Hepatocyte (in vitro differentiated cells): ENCODE measurements at regions not wholly inside any gene's neighbourhood (a gene's known extent, or its start where the extent isn't known, plus 50 kb on each side); places are given as distances from the start of the nearest gene placed in this dataset.
A peak's percentile ranks its signal among the peaks of the same experiment; 100 is the strongest.

Experiments
- DNase-seq: peaks from one replicate; pipeline ENCODE4 v3.0.0-alpha.2; 2016; ENCODE audit warnings: low spot score
- H2AFZ ChIP-seq: fragments of 200-600 bp; sonication (generic); 2 replicates; pipeline ENCODE4 v1.6.0; 2016; ENCODE audit warnings: antibody characterized with exemption, mild to moderate bottlenecking
- H3K27ac ChIP-seq: fragments of 200-600 bp; sonication (generic); 2 replicates; pipeline ENCODE4 v1.5.1; 2016; ENCODE audit warnings: mild to moderate bottlenecking
- H3K27me3 ChIP-seq: fragments of 200-600 bp; sonication (generic); 2 replicates; pipeline ENCODE4 v1.6.1; 2016
- H3K36me3 ChIP-seq: fragments of 200-600 bp; sonication (generic); replicated peaks from 2 replicates; pipeline ENCODE4 v1.5.1; 2016; ENCODE audit warnings: low read depth; ENCODE audit not compliant: insufficient read depth
- H3K4me1 ChIP-seq: fragments of 200-600 bp; sonication (generic); 2 replicates; pipeline ENCODE4 v1.5.1; 2016; ENCODE audit warnings: mild to moderate bottlenecking, moderate library complexity; ENCODE audit not compliant: insufficient read depth
- H3K4me2 ChIP-seq: fragments of 200-600 bp; sonication (generic); 2 replicates; pipeline ENCODE4 v1.6.0; 2016
- H3K4me3 ChIP-seq: fragments of 200-600 bp; sonication (generic); 2 replicates; pipeline ENCODE4 v1.5.1; 2016; ENCODE audit warnings: mild to moderate bottlenecking
- H3K79me2 ChIP-seq: fragments of 200-600 bp; sonication (generic); 2 replicates; pipeline ENCODE4 v1.6.0; 2017; ENCODE audit warnings: mild to moderate bottlenecking
- H3K9me2 ChIP-seq: fragments of 200-600 bp; sonication (generic); replicated peaks from 2 replicates; pipeline ENCODE4 v1.6.0; 2017; ENCODE audit warnings: mild to moderate bottlenecking; ENCODE audit not compliant: insufficient read depth
- H3K9me3 ChIP-seq: fragments of 200-600 bp; sonication (generic); 2 replicates; pipeline ENCODE4 v1.5.1; 2016; ENCODE audit warnings: low read depth, mild to moderate bottlenecking
- H4K20me1 ChIP-seq: fragments of 200-600 bp; sonication (generic); 2 replicates; pipeline ENCODE4 v1.6.0; 2016; ENCODE audit warnings: mild to moderate bottlenecking; ENCODE audit not compliant: insufficient read depth, poor library complexity, severe bottlenecking
- EZH2 ChIP-seq: fragments of 200-600 bp; sonication (generic); IDR thresholded peaks from 2 replicates; pipeline ENCODE4 v1.6.1; 2016; ENCODE audit warnings: antibody characterized with exemption, mild to moderate bottlenecking, borderline replicate concordance
- EZH2phosphoT487 ChIP-seq: fragments of 200-600 bp; sonication (generic); IDR thresholded peaks from one replicate; pipeline ENCODE4 v1.6.1; 2018; ENCODE audit warnings: antibody characterized with exemption, mild to moderate bottlenecking, low read depth, moderate library complexity; ENCODE audit not compliant: unreplicated experiment, severe bottlenecking
- WGBS: methylation state at CpG from one replicate; pipeline ENCODE4 v1.1.6; 2016; ENCODE audit warnings: low lambda C conversion rate; ENCODE audit errors: missing lambda C conversion rate; 5-methylcytosine and 5-hydroxymethylcytosine counted together
- TF ChIP-seq, protein P1 (sequence below): fragments of 200-600 bp; sonication (generic); IDR thresholded peaks from 2 replicates; pipeline ENCODE4 v1.5.1; 2016; ENCODE audit warnings: antibody characterized with exemption, mild to moderate bottlenecking; ENCODE audit not compliant: poor library complexity

DNA sequence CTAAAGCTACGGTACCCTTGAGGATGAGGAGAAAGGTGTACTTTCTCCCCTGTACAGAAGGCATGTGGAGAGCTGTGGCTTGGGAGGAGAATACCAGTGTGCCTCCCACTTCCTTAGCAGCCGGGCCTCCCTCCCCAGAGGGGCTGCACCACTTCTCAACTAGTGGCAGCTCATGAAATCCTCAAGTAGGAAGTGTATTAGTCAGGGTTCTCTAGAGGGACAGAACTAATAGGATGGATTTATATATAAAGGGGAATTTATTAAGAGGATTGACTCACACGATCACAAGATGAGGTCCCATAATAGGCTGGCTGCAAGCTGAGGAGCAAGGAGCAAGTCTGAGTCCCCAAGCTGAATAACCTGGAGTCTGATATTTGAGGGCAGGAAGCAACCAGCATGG lies 53.1 kb upstream of the PPP2R5A start:
- no peaks in the 10 kb centered on the region for H3K79me2 ChIP-seq
- DNase-seq = no peak
- H2AFZ ChIP-seq = no peak overlapping the region
- no peak overlapping the region for H3K4me3 ChIP-seq
- H3K36me3 ChIP-seq = no peaks in the 10 kb centered on the region
- H3K9me3 ChIP-seq = no peaks in the 10 kb centered on the region
- TF ChIP-seq, protein P1, sequence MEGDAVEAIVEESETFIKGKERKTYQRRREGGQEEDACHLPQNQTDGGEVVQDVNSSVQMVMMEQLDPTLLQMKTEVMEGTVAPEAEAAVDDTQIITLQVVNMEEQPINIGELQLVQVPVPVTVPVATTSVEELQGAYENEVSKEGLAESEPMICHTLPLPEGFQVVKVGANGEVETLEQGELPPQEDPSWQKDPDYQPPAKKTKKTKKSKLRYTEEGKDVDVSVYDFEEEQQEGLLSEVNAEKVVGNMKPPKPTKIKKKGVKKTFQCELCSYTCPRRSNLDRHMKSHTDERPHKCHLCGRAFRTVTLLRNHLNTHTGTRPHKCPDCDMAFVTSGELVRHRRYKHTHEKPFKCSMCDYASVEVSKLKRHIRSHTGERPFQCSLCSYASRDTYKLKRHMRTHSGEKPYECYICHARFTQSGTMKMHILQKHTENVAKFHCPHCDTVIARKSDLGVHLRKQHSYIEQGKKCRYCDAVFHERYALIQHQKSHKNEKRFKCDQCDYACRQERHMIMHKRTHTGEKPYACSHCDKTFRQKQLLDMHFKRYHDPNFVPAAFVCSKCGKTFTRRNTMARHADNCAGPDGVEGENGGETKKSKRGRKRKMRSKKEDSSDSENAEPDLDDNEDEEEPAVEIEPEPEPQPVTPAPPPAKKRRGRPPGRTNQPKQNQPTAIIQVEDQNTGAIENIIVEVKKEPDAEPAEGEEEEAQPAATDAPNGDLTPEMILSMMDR = no peak
- TF ChIP-seq EZH2phosphoT487 (no peak), EZH2 (no peak)
- H3K9me2 ChIP-seq = no peaks in the 10 kb centered on the region
- H4K20me1 ChIP-seq = no peaks in the 10 kb centered on the region
- H3K4me1 ChIP-seq = peaks cover 25% of the 10 kb centered on the region
- H3K27me3 ChIP-seq = no peaks in the 10 kb centered on the region
- no peak overlapping the region for H3K4me2 ChIP-seq
- no peak overlapping the region for H3K27ac ChIP-seq
- 88% methylated on average over 3 of the region's 3 CpGs for WGBS

DNA sequence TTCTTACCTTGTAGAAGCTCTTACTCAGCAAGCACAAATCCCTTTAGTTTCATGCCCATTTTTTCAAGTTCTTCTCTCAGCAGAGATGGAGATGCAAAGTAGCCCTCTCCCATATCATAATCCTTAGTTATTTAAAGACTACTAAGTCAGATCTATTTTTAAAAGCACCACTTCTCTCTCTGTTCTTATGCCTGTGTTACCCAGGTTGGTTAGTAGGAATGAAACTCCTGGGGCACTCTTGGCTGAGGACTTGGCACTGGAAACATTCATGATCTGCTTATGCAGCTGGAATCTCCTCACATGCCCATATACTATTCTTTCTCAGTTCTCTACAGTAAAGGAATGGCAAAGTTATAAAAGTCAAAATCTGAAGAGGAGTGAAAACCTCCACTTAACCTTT lies 51.9 kb upstream of the PPP2R5A start:
- H3K36me3 ChIP-seq = no peaks in the 10 kb centered on the region
- H3K9me2 ChIP-seq = no peaks in the 10 kb centered on the region
- DNase-seq = no peak
- no peaks in the 10 kb centered on the region for H4K20me1 ChIP-seq
- H3K4me1 ChIP-seq = peaks cover 30% of the 10 kb centered on the region
- H3K27ac ChIP-seq = no peak overlapping the region
- H3K79me2 ChIP-seq = no peaks in the 10 kb centered on the region
- no peaks in the 10 kb centered on the region for H3K9me3 ChIP-seq
- no peaks in the 10 kb centered on the region for H3K27me3 ChIP-seq
- H3K4me3 ChIP-seq = no peak overlapping the region
- no peak overlapping the region for H3K4me2 ChIP-seq
- H2AFZ ChIP-seq = no peak overlapping the region
- no peak for TF ChIP-seq EZH2phosphoT487
- TF ChIP-seq EZH2 = no peak
- TF ChIP-seq, protein P1 = no peak

DNA sequence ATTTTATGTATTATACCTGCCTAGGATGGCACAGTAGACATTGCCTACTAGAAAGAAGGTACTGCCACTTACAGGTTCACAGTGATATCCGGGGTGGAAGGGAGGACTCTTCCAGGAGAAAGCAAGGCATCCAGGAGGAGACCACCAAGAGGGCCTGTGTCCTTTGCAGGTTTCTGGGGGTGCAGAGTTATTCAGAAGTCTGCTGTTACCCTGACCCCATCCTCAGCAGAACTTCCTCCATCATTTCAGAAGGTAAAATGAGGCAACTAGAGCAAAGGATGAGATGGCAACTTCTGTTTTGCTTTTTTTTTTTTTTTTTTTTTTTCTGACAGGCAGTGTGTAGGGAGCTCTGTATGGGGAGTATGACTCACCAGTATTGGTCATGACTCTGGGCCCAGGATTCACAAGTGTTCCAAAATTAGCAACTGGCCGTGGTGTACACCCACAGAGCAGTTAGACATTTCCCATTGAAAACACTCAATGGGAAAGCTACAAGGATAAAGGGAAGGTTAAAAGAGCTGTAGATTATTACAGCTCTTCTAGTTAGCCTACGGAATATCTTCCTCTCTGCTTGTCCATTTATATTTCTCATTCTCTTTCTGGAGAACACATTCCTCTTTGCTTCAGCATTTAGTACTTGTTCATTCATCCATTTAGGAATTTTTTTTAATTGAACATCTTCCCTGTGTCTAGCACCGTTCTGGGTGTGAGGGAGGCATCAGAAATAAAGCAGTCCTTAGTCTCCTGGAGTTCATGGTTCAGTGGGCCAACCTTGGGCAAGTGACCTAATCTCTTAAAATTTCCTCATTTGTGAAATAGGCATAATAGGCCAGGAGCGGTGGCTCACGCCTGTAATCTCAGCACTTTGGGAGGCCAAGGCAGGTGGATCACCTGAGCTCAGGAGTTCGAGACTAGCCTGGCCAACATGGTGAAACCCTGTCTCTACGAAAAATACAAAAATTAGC lies 50.5 kb upstream of the PPP2R5A start:
- H3K9me2 ChIP-seq = no peaks in the 10 kb centered on the region
- H3K79me2 ChIP-seq = no peaks in the 10 kb centered on the region
- peaks cover 32% of the 10 kb centered on the region for H3K4me1 ChIP-seq
- H3K36me3 ChIP-seq = no peaks in the 10 kb centered on the region
- no peak overlapping the region for H3K4me3 ChIP-seq
- peak; percentile 73 for DNase-seq
- no peaks in the 10 kb centered on the region for H3K27me3 ChIP-seq
- H2AFZ ChIP-seq = no peak overlapping the region
- H3K4me2 ChIP-seq = no peak overlapping the region
- H3K9me3 ChIP-seq = no peaks in the 10 kb centered on the region
- TF ChIP-seq EZH2phosphoT487 = no peak
- TF ChIP-seq, protein P1 = no peak
- TF ChIP-seq EZH2 = no peak
- peak overlapping the region; percentile 48 for H3K27ac ChIP-seq
- 85% methylated on average over 8 of the region's 8 CpGs for WGBS
- no peaks in the 10 kb centered on the region for H4K20me1 ChIP-seq
